ENCODE measurements at regions not wholly inside any gene's neighbourhood (a gene's known extent, or its start where the extent isn't known, plus 50 kb on each side); places are given as distances from the start of the nearest gene placed in this dataset.

DNA sequence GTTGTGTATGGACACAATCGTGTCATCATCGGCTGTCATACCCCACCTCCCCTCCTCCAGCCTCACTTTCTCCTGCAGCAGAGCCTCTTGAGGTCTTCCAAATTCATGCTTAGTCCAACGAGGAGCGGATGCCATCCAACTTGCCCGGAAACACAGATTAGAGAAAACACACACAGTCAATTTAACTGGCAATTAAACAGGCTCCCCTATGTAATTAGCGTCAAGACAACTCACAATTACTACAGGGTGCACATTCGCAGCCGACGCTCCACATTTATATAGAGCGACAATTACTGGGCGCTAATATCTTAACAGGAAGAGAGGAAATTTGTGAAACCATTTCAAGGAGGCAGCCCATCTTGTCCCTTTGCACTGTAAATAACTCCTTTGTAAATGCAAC, 86.0 kb upstream of the ZNF618 start:
- DNase-seq = no peak

DNA sequence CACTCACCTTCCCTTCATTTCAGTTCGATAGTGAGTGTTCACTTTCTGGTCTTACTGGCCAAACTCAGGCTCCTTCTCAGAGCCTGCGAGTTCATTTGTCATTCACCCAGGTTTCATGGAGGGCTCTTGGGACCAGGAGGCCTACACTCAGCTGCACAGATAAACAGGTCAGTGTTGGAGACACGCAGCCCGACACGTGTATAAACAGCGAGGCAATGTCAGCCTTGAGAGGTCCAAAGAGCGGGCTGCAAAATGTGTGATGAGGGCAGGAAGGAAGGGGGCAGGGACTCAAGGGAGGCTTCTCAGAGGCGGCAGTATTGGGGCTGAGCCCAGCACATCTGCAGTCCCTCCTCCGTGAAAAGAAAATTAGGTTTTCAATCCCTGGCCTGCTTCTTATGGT, 82.6 kb upstream of the ZNF618 start:
- no peak for DNase-seq

DNA sequence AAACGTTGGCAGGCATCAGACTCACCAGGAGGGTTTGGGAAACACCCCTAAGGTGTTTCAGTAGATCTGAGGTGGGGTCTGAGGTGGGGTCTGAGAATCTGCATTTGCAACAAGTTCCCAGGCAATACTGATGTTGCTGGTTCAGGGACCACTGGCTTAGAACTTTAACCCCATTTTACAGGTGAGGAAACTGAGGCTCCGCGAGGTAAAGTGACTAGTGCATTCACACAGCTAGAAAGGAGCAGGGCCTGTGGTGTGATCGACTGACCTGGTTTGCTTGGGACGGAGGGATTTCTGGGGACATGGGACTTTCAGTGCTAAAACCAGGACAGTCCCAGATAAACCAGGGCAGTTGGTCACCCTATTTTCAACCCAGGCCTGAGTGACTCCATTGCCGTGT, 81.4 kb upstream of the ZNF618 start:
- no peak for DNase-seq

DNA sequence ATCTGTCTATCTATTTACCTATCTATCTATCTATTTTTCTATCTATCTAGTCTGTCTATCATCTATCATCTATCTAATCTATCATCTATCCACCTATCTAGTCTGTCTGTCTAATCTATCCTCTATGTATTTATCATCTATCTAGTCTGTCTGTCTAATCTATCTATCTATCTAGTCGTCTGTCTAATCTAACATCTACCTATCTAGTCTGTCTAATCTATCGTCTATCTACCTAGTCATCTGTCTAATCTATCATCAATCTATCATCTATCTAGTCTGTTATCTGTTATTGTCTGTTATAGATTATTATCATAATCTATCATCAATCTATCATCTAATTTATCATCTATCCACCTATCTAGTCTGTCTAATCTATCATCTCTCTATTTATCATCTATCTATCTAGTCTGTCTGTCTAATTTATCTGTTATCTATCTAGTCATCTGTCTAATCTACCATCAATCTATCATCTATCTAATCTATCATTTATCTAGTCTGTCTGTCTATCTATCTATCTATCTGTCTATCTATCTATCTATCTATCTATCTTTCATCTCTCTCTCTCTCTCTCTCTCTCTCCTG, 80.2 kb upstream of the ZNF618 start:
- DNase-seq = no peak

DNA sequence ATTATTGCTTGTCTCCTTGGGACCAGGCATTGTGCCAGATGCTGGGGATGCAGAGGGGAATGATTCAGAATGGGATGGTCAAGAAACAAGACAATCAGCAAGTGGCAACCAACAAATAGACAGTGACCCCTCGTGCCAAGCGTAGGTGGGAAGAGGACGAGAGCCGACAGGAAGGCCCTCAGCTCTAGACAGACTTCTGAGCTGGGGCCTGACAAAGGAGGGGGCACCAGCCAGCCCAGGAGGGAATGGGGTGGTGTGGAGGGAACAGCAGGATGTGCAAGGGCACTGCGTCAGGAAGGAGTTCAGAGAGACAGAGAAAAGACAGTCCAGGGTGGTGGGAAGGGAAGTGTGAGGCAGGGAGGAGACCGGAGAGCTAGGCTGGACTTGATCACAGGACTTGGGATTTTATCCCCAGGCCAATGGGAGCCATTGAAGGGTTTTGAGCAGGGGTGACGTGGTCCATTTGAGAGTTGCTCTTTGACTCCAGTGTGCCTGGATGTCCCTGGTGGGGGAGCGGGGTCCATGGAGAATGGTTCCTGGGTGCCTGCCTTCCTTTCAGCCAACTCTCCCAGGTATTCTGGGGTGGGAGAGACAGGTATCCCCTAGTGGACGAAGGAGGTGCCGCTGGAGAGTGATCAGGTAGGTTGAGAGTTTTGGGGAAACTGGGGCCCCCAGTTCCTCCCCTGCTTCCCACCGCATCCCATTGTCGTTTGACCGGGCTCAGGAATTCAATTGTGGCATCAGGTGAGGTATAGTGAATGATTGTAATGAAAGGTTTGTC, 79.3 kb upstream of the ZNF618 start:
- no peak for DNase-seq

DNA sequence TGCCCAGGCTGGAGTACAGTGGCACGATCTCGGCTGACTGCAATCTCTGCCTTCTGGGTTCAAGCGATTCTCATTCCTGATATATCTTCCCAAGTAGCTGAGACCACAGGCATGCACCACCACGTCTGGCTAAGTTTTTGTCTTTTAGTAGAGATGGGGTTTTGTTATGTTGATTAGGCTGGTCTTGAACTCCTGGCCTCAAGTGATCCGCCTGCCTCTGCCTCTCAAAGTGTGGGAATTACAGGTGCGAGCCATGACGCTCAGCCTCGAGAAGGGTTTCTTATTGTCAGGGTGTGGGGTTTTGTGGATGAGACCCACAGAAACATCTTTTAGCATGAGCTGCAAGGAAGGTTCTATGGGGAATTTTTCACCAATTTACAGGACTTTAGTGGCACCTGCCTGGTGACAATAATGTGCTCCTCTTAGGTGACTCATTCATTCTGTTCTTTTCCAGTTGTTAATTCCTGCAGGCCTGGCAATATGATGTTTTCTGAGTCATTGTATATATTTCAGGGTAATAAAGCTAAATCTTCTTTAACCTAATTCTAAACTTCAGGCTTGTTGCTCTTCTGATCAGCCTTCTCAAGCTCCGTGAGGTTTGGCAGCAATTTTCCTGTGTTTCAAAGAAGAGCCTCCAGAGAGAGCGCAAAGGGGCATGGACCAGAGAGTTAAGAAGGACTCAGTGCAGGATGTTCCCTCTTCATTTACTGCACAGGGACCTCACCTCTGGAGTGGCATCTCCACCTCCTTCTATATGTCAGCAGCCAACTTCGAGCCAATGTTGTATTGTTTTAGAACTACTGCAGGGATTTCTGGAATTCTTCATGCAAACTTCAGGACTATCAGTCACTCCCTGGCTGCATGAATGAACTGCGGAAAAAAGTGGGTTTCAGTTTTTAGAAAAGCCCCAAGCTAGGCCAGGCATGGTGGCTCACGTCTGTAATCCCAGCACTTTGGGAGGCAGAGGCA, 77.8 kb upstream of the ZNF618 start:
- DNase-seq = no peak

DNA sequence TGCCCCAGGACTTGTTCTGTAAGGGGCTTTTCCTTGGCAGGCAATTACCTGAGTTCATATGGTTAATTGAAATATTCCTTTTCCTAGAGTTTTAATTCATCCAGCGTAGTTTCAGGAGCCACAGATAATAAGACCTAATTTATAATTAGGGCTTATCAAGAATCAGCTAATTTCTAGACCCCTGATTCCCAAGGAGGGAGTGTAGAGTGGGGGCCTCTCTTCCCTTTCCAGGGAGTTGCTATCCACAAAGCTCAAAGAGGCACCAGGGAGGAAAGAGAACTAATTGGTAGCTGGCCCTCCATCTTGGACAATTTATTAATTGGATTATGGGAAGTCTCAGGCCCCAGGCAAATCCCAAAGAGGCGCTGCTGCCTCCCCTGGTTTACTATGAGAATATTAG, 75.8 kb upstream of the ZNF618 start:
- no peak for DNase-seq

DNA sequence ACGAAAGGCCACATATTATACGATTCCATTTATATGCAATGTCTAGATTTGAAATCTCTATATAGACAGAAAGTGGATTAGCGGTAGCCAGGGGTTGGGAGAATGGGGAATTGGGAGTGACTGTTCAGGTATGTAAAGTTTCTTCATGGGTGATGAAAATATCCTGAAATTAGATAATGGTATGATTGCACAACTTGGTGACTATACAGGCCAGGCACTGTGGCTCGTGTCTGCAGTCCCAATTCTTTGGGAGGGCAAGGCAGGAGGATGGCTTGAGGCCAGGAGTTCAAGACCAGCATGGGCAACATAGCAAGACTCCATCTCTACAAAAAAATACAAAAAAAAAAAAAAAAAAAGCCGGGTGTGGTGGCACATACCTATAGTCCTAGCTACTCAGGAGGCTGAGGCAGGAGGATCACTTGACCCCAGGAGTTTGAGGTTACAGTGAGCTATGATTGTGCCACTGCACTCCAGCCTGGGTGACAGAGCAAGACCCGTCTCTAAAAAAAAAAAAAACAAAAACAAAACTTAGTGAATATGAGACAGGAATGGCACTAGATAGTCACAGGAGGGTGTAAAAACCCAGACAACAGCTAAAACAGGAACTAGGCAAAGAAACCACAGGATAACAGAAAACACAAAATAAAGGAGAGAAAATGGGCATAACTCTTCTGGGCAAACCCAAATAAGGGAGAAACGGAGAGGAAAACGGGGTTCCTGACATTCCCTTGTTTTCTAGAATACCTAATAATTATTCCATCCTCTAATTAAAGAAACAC, 72.1 kb upstream of the ZNF618 start:
- no peak for DNase-seq

DNA sequence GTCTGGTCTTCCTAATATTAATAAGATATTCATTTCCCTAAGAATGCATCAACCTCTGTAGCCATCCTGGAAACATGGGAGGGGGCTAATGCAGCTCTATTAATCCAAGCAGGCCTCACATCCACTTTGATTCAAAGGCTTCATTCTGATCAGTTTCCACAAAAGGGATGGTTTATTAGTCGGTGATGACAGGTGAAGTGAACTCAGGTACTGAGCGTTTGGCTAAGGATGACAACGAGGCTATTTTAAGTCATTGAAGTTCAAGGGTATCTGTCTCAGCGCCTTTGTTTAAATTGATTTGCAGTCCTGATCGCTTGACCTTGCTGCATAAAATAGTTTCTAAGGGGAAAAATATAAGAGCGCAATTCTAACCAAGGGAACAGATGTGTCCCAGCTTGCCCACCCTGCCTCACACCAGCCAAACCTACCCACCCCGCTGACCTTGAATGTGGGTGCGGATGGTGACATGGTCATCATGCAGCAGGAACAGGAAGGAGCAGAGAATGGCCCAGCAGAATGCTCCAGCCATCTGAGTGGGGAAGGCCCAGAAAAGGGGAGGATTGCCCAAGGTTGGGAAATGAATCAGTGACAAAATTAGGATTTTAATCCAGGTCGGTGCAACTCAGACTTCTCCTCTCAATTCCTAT, 70.5 kb upstream of the ZNF618 start:
- no peak for DNase-seq

DNA sequence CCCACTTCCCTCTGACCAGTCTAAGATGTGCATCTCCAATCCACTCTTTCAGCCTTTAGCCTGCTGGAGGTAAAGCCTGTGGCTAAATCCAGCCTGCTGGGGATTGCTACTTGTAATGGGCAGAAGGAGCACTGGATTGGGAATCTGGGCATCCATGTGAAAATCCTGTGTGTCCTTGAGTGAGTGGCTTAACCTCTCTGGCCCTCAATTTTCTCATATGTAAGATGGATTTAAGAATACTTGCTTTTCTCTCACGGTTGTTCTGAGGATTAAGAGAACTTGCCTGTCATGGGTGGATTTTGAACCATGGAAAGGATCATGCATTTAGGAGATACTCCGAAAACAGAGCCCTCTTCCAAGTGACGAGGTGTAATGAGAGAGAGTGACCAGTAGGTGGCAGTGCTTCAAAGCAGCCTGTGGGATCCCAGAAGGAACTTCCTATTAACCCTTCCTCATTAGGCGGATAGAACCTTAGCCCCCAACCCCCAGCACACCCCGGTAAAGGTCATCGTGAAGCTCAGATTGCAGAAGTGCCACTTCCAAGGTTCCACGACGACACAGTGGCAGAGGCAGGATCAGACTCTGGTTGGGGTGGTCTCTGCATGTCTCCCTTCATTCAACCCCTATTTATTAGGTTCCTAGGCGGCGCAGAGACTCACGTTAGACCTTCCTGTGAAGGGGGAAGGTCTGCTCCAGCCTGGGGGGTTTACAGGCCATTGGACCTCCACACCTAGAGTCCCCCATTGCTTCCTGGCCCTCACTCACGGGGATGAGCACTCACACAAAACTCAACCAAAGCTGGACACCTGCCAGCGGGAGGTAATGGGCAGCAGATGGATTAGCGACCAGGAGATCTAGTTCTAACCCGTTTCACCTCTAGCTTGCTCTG, 68.7 kb upstream of the ZNF618 start:
- DNase-seq = peak; percentile 28

DNA sequence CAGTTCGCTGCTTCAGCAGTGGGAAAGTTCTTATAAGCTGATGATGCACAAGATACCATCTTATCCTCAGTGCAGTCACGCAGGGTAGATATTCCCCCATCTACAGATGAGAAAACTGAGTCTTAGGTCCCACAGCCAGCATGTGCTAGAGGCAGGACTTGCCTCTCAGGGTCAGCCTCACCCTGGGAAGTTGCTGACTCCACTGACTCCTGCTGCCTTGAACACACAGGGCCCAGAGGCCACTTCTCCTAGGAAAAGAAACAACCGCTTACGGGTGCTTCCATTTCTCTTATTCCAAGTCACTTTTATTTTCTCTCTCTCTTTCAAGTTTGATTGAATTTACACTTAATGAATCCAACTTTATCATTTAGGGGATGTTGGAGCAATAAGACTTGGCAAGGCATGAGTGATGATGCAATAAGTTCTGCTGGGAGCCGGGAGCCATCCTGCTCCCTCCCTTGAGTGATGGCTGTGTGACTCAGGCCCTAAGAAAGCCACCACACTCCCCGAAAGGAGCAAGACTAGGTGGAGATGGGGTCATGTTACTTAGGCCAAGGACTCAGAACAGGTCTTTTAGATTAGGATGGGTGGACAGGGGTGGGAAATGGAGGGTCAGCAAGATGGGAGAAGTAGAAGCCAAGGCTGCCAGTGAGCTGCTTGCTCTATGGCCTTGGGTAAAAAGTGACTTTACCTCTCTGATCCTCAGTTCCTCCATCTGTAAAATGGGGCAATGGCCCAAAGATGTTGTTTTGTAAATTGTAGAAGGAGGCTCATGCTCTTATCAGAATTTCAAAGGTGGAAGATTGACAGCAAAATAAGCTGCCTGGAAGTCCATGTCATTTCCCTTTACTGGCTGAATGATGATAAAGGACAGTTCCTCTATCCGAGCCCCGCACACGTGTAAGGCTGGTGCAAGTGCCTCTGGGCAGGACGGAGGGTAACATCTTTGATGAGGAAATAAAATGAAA, 67.4 kb upstream of the ZNF618 start:
- DNase-seq = no peak

DNA sequence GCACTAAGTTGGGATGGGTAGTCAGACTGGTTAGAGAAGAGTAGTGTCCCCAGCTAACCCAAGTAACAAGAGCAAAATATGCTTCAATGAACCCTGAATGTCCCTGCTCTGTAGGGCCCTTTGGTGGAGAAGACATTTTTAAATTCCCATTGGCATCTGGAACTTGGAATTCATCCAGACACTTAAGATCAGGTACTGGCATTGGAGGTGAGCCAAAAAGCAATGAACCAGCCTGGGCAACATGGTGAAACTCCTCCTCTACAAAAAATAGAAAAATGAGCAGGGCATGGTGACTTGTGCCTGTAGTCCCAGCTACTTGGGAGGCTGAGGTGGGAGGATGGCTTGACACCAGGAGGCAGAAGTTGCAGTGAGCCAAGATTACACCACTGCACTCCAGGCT, 58.9 kb upstream of the ZNF618 start:
- no peak for DNase-seq

DNA sequence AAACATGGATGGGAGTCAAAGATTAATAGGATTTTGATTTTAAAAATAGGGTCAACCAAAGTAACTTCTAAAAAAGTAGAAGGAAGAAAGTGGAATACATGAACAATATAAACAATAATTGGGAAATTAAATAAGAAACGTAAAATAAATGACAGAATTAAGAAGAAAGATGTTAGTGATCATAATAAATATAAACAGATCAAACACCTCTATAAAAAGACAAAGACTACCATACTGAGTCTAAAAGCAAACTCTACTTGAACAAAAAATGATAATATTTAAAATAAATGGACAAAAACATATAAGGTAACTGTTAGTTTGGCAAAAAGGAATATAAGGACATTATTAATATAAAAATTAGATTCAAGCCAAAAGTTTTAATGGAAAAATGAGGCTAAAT, 57.7 kb upstream of the ZNF618 start:
- DNase-seq = no peak

DNA sequence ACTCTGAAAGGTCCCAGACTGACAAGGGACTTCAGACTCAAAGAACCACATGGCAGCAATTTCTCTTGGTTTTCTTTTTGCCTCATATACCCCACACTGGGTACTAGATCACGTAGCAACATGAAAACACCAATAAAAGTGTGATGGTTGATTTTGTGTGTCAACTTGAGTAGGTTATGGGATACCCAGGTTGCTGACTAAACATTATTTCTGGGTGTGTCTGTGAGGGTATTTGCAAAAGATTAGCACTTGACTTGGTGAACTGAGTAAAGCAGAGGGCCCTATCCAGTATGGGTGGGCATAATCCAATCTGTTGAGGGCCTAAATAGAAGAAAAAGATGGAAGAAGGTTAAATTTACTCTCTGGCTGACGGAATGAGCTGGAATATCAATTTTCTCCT, 53.8 kb upstream of the ZNF618 start:
- no peak for DNase-seq

DNA sequence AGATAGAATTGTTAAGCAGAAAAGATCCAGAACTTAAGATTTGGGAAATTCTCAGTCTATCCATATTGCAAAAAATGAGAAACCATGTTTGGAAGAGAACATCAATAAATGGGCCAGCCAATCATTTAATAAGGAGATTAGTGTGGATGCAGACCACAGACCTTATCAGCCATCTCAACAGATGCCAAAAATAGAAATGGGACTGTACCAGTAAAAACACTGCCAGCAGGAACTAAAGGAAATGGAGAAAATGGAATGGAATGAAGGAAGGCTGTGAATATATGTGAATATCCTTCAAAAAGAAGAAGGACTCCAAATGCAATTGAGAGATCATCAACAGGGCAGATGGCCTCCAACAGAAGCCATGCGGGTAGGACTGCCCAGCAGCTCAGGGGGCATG, 52.7 kb upstream of the ZNF618 start:
- DNase-seq = no peak
